Loucy (cell line): ENCODE measurements at regions not wholly inside any gene's neighbourhood (a gene's known extent, or its start where the extent isn't known, plus 50 kb on each side); places are given as distances from the start of the nearest gene placed in this dataset.

Experiments used
- EZH2phosphoT487 ChIP-seq: fragments of 200-600 bp; IDR thresholded peaks from 2 replicates; pipeline ENCODE4 v1.6.1; 2018; ENCODE audit warnings: antibody characterized with exemption, mild to moderate bottlenecking, moderate library complexity, borderline replicate concordance
- TF ChIP-seq, protein P1 (sequence below): fragments of 200-600 bp; sonication (generic); conservative IDR thresholded peaks from 2 replicates; pipeline ENCODE4 v1.5.1; 2014; ENCODE audit warnings: mild to moderate bottlenecking, antibody characterized with exemption, low read length

DNA sequence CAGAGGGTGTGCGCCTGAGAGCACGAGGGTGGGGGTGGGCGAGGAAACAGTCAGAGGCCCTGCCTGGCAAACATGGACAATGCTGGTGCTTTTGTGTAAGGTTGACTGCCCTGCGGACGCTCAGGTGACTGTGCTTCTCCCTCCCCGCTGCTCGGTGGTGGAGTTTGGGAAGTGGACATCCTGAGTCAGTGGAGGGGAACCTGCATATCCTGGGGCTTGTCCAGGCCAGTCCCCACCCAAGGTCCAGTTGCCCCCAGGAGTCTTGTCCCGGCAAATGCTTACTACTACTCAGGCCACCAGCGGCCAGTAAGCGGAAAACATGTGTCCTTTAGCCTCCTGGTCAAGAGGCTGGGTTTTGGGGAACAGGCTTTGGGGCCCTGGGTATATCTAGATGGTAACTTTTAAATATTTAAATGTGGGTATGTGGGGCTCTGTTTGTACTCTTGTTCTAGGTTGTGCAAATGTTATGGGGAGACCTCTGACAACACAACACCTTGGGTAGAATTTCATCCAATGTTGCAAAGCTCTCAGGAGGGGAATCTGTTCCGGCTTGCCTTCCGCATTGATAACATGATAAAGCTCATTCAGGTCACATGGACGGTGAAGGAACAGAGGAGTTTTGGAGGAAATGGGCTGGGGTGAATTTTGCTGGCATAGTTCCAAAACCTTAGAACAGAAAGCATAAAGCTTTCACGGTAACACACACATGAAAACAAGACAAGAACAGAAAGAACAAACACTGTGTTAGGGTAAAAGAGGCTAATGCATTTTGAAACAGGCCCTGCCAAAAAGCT is 364.9 kb downstream of the PRDM2 start:
- TF ChIP-seq, protein P1, sequence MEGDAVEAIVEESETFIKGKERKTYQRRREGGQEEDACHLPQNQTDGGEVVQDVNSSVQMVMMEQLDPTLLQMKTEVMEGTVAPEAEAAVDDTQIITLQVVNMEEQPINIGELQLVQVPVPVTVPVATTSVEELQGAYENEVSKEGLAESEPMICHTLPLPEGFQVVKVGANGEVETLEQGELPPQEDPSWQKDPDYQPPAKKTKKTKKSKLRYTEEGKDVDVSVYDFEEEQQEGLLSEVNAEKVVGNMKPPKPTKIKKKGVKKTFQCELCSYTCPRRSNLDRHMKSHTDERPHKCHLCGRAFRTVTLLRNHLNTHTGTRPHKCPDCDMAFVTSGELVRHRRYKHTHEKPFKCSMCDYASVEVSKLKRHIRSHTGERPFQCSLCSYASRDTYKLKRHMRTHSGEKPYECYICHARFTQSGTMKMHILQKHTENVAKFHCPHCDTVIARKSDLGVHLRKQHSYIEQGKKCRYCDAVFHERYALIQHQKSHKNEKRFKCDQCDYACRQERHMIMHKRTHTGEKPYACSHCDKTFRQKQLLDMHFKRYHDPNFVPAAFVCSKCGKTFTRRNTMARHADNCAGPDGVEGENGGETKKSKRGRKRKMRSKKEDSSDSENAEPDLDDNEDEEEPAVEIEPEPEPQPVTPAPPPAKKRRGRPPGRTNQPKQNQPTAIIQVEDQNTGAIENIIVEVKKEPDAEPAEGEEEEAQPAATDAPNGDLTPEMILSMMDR: no peak
- no peak for TF ChIP-seq EZH2phosphoT487
